Suprapubic skin (tissue), 4 donors: ENCODE measurements at regions not wholly inside any gene's neighbourhood (a gene's known extent, or its start where the extent isn't known, plus 50 kb on each side); places are given as distances from the start of the nearest gene placed in this dataset.

Source experiments
- EP300 ChIP-seq: sonication (generic); formaldehyde crosslinking; IDR thresholded peaks from one replicate; pipeline ENCODE4 v1.6.1; 2017; ENCODE audit warnings: antibody characterized with exemption
- POLR2A ChIP-seq, 2 donors: fragments of 450-650 bp; IDR thresholded peaks; one replicate each; pipeline ENCODE4 v1.6.1; 2017; ENCODE audit warnings: antibody characterized with exemption in 2 of 2, mild to moderate bottlenecking in 2 of 2, moderate library complexity in 2 of 2
- POLR2AphosphoS5 ChIP-seq, 3 donors: sonication (generic); formaldehyde crosslinking; IDR thresholded peaks; one replicate each; pipeline ENCODE4 v1.6.1; 2017; ENCODE audit warnings: antibody characterized with exemption in 3 of 3
- TF ChIP-seq, protein P1 (sequence below), 2 donors: fragments of 200-600 bp in 1 of 2; fragments of 450-650 bp in 1 of 2; sonication (generic) in 1 of 2; IDR thresholded peaks; one replicate each; pipeline ENCODE4 v1.5.1; 2016 to 2019; ENCODE audit warnings: antibody characterized with exemption in 2 of 2, mild to moderate bottlenecking in 1 of 2, moderate library complexity in 1 of 2

DNA sequence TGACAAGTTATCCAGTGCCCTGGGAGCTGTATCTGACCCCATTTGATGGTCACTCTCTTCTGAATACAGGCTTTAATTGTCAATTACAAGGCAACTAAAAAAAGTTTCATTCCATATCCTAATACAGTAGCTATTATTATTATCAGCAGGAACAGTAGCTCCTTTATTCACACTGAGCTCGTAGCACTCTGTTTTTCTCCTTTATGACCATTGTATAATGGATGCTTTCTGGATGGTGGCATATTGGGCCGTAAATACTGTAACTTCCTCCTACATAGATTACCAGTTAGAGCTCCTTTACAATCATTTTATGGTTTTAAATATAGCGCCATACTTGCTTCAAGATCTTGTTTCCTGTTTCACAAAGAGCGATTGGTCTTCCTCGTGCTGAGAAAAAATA is 1040.3 kb downstream of the TSN start:
- TF ChIP-seq POLR2A (IDR thresholded peaks at IDR 0.05) = no peak
- TF ChIP-seq, protein P1, sequence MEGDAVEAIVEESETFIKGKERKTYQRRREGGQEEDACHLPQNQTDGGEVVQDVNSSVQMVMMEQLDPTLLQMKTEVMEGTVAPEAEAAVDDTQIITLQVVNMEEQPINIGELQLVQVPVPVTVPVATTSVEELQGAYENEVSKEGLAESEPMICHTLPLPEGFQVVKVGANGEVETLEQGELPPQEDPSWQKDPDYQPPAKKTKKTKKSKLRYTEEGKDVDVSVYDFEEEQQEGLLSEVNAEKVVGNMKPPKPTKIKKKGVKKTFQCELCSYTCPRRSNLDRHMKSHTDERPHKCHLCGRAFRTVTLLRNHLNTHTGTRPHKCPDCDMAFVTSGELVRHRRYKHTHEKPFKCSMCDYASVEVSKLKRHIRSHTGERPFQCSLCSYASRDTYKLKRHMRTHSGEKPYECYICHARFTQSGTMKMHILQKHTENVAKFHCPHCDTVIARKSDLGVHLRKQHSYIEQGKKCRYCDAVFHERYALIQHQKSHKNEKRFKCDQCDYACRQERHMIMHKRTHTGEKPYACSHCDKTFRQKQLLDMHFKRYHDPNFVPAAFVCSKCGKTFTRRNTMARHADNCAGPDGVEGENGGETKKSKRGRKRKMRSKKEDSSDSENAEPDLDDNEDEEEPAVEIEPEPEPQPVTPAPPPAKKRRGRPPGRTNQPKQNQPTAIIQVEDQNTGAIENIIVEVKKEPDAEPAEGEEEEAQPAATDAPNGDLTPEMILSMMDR (IDR thresholded peaks at IDR 0.05) = no peak
- TF ChIP-seq POLR2AphosphoS5 (IDR thresholded peaks at IDR 0.05) = no peak
- TF ChIP-seq EP300 = no peak
